ENCODE measurements at regions not wholly inside any gene's neighbourhood (a gene's known extent, or its start where the extent isn't known, plus 50 kb on each side); places are given as distances from the start of the nearest gene placed in this dataset.
"Not testable (repeated sequence)": the region's sequence is repeated elsewhere in the genome, so short reads cannot be mapped to it uniquely, and the experiment has no call there.

DNA sequence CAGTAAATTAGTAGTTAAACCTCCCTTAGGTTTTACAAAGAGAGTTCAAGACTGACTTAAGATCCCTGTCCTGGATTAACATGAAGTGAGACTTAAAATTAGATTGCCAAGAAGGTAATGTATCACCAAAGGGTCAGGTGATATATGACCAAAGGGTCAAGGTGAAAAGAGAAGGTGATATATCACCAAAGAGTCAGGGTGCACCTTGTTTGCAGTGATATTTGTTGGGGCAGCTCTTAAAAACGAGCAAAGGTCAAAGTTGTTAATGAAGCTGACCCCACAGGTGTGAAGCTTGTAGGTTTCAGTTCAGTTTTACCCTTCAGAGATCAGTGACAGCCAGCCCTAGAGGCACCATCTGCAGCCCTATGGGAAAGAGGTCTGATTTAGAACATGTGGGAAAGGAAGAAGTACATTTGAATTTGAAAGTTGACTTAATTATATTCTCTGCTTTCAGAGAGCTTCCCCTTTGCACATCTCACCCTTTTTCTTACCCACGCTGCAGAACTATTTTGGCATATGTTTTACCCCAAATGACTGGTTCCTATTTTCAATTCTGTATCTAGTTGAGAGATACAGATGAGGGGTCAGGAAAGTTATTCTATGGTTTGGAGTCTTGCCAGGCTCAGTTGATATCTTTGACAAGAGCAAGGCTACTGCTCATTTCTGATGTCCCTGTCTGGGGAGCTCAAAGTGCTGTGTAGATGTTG lies 170.8 kb downstream of the S1PR1 start:
- no peak for TF ChIP-seq POLR2AphosphoS5 (IDR thresholded peaks at IDR 0.05)
- no peak for TF ChIP-seq POLR2A (IDR thresholded peaks at IDR 0.05)
- TF ChIP-seq EP300 (IDR thresholded peaks at IDR 0.05): no peak
- no peak for TF ChIP-seq CTCF (IDR thresholded peaks at IDR 0.05)
- Histone ChIP-seq H3K27ac (no peak overlapping the region), H3K4me1 (no peaks in the 10 kb centered on the region), H3K27me3 (no peaks in the 10 kb centered on the region), H3K4me3 (no peak overlapping the region), H3K36me3 (no peaks in the 10 kb centered on the region), H3K9me3 (no peaks in the 10 kb centered on the region)
- 59 to 63% methylated on average over 2 of the region's 2 CpGs for WGBS, 2 donors (ENCODE audit: low coverage in 1 of 2)
- no peak for ATAC-seq

DNA sequence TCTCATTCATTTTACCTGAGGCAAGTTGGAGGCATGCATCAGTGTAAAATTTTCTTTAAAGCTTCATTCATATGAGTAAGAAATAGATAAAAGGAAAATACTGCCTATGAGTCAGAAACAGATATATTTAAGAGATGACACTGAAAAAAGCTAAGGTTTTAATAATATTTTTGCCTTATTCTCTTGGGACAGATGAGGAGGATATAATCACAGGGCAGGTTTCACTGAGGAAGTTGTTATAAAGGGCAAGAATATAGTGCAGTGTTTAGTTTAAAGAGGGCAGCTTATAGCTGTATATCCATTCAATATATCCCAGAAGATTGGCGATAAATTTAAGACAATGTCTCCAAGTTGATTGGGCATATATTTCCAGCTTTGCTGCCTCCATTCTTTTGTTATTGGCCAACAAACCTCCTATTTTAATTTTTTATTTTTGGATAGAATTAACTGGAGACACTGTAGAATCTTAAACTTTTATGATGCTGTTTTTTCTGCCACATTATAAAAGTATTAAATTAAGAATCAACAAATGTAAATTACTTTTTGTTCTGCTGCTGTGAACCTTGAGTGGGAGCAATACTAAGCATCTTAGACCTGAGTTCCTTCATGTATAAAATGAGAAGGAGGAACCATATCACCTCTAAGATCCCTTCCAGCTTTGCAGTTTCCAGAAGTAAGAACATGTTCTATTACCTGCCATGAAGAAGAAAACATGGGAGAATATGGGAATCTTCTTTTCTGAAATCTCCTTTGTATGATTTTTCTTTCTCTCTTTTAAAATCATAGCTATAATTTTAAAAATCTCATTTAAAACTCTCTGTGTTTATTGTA lies 171.6 kb downstream of the S1PR1 start:
- Histone ChIP-seq H3K27me3 (no peaks in the 10 kb centered on the region), H3K9me3 (no peaks in the 10 kb centered on the region), H3K27ac (no peak overlapping the region), H3K4me1 (no peaks in the 10 kb centered on the region), H3K36me3 (no peaks in the 10 kb centered on the region), H3K4me3 (no peak overlapping the region)
- 100% methylated on average over 1 of the region's 1 CpG for WGBS, 2 donors (ENCODE audit: low coverage in 1 of 2)
- no peak for ATAC-seq
- TF ChIP-seq CTCF (IDR thresholded peaks at IDR 0.05): no peak
- no peak for TF ChIP-seq POLR2AphosphoS5 (IDR thresholded peaks at IDR 0.05)
- no peak for TF ChIP-seq EP300 (IDR thresholded peaks at IDR 0.05)
- TF ChIP-seq POLR2A (IDR thresholded peaks at IDR 0.05): no peak

DNA sequence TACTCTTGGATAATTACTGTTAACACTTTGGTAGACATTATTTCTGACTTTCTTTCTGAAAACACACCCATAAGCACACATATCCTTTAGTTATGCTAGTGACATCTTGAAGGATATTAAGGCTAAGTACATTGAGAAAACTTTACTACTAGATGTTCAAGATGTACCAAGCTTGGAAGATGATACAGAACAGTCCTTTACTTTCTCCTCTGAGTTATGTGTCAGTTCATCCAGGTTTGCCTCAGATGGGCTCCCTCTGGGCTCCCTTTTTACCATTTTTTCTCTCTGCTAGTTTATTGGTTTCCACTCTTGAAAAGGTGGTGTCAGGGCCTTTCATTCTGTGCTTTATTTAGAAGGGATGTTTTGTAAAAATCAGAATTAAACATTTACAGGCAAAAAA lies 172.3 kb downstream of the S1PR1 start:
- Histone ChIP-seq H3K4me3 (no peak overlapping the region), H3K9me3 (no peaks in the 10 kb centered on the region), H3K4me1 (no peaks in the 10 kb centered on the region), H3K36me3 (no peaks in the 10 kb centered on the region), H3K27ac (no peak overlapping the region), H3K27me3 (no peaks in the 10 kb centered on the region)
- ATAC-seq: no peak
- no peak for TF ChIP-seq POLR2AphosphoS5 (IDR thresholded peaks at IDR 0.05)
- no peak for TF ChIP-seq POLR2A (IDR thresholded peaks at IDR 0.05)
- no peak for TF ChIP-seq EP300 (IDR thresholded peaks at IDR 0.05)
- no peak for TF ChIP-seq CTCF (IDR thresholded peaks at IDR 0.05)

DNA sequence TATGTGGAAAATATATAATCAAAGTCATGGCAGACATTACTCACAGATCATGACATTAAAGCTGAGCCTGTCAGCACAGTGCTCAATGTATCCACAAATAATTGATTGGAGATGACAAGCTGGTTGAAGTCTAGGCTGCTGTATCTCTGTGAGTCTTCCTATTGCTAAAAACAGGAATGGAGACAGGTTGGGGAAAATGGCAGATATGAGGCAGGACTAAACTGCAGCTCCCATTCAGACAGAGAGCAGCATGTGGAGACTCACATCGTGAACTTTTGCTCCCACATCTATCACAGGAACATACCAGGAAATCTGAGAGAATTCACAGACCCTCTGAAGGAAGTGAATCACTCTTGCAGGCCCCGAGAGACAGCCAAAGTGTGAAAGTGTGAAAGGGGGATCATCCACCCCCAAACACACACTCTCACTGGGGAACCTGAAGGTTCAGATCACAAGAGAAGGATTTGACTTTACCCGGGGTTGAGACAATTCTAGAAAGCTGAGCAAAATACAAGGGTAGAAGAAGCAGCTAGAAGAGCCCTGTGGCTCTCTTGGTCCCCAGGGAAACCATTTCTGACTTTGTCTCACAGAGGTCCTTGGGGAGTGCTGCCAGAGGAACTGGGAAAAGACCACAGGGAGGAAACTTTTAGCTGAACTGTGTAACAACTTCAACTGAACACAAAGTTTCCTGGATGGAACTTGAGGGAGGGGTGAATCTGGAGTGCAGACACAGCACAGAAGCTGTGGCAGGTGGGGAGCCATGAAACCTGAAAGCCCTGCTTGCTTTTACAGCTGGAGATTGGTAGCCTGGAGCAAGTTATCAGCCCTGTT lies 173.4 kb downstream of the S1PR1 start:
- Histone ChIP-seq H3K36me3 (no peaks in the 10 kb centered on the region), H3K4me1 (no peaks in the 10 kb centered on the region), H3K9me3 (no peaks in the 10 kb centered on the region), H3K27me3 (no peaks in the 10 kb centered on the region), H3K27ac (no peak overlapping the region), H3K4me3 (no peak overlapping the region)
- TF ChIP-seq EP300 (IDR thresholded peaks at IDR 0.05): no peak
- TF ChIP-seq POLR2A (IDR thresholded peaks at IDR 0.05): no peak
- TF ChIP-seq POLR2AphosphoS5 (IDR thresholded peaks at IDR 0.05): no peak
- 39 to 54% methylated on average over 3 of the region's 3 CpGs for WGBS, 2 donors (ENCODE audit: low coverage in 1 of 2)
- ATAC-seq: no peak

DNA sequence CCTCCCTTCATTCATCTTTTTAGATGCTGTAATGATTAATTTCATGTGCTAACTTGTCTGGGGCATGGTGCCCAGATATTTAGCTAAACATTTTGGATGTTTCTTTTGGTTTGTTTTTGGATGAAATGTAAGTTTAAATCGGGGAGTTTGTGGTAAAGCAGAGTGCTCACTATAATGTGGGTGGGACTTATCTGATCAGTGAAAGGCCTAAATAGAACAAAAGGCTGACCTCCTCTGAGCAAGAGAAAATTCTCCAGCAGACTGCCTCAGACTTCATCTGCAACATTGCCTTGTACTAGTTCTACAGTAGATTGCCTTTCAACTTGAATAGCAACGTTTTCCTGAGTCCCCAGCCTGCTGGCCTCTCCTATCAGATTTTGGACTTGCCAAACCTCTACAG lies 183.6 kb downstream of the S1PR1 start:
- TF ChIP-seq EP300 (IDR thresholded peaks at IDR 0.05) (no peak), POLR2AphosphoS5 (IDR thresholded peaks at IDR 0.05) (no peak), CTCF (IDR thresholded peaks at IDR 0.05) (no peak), POLR2A (IDR thresholded peaks at IDR 0.05) (no peak)
- ATAC-seq: no peak
- Histone ChIP-seq H3K36me3 (no peaks in the 10 kb centered on the region), H3K9me3 (peaks cover 0 to 6% (median 0%) of the 10 kb centered on the region in 3 donors), H3K4me1 (no peaks in the 10 kb centered on the region), H3K27me3 (no peaks in the 10 kb centered on the region), H3K27ac (no peak overlapping the region), H3K4me3 (no peak overlapping the region)
- 0% methylated on average over 2 of the region's 2 CpGs; no CpG with 5 or more reads in 1 of the 2 donors for WGBS, 2 donors (ENCODE audit: low coverage in 1 of 2)

DNA sequence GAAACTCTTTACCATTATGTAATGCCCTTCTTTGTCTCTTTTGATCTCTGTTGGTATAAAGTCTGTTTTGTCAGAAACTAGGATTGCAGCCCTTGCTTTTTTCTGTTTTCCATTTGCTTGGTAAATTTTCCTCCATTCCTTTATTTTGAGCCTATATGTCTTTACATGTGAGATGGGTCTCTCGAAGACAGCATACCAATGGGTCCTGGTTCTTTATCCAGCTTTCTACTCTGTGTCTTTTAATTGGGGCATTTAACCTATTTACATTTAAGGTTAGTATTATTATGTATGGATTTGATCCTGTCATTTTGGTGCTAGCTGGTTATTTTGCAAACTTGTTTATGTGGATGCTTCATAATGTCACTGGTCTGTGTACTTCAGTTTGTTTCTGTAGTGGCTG lies 191.3 kb downstream of the S1PR1 start:
- not testable (repeated sequence) for H3K4me1 ChIP-seq, H3K4me3 ChIP-seq, ATAC-seq, H3K27me3 ChIP-seq, H3K27ac ChIP-seq, H3K36me3 ChIP-seq
- peaks cover 0 to 14% (median 0%) of the 10 kb centered on the region in 3 donors for H3K9me3 ChIP-seq
- WGBS, 2 donors (ENCODE audit: low coverage in 1 of 2): 75 to 92% methylated on average over 1 of the region's 1 CpG

Measured in gastroesophageal sphincter (tissue), 4 donors.